ENCODE measurements at regions not wholly inside any gene's neighbourhood (a gene's known extent, or its start where the extent isn't known, plus 50 kb on each side); places are given as distances from the start of the nearest gene placed in this dataset.
"Not testable (repeated sequence)": the region's sequence is repeated elsewhere in the genome, so short reads cannot be mapped to it uniquely, and the experiment has no call there.

GRCh38 chr4:104549736-104550135 is 55.0 kb upstream of the CXXC4 start:
- Histone ChIP-seq H3K36me3 (no peaks in the 10 kb centered on the region), H3K27me3 (no peaks in the 10 kb centered on the region), H3K4me3 (no peak overlapping the region), H3K9me3 (no peaks in the 10 kb centered on the region)
- DNase-seq, result no peak

DNA sequence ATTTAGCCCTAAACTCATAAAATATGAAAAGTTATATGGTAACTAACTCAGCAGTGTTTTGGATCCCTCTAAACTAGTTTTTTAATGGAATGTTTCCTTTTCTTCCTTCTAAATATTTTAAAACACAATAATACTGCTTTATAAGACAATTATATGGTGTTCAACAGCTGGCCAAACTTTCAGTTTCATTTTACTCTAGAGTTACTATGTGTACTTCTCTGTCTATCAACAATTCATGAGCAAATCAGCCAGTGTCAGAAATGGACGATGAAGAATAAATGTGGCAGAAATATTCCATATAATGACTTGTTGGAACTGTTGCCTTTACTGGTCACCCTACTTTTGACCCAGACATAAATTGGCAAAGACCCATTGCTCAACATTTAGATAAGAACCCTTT is 64.8 kb upstream of the CXXC4 start:
- Histone ChIP-seq H3K4me3 (no peak overlapping the region), H3K36me3 (no peaks in the 10 kb centered on the region), H3K9me3 (no peaks in the 10 kb centered on the region), H3K27me3 (no peaks in the 10 kb centered on the region)
- DNase-seq, result no peak

- DNase-seq, result no peak
- Histone ChIP-seq H3K4me3 (no peak overlapping the region), H3K27me3 (no peaks in the 10 kb centered on the region), H3K9me3 (no peaks in the 10 kb centered on the region), H3K36me3 (no peaks in the 10 kb centered on the region)
Observed at GRCh38 chr4:104571341-104571740, 76.6 kb upstream of the CXXC4 start.

DNA sequence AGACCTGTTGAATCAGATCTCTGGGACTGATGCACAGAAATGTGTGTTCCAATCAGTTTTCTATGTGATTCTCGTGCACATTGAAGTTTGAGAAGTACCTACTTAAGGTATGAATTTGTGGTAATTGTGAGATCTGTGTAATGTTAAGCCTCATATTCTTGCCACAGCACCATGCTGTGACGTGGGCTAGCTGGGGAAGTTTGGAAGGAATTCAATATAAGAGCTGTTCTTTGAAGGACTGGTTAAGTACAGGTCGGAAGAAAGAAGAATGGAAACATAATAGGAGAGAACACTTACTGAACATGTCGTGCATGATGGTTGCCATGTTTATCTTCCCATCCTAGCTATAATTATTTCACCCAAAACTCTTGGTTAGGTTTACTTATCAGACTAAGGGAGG is 79.7 kb upstream of the CXXC4 start:
- H3K9me3 ChIP-seq, result no peaks in the 10 kb centered on the region
- H3K36me3 ChIP-seq, result no peaks in the 10 kb centered on the region
- H3K27me3 ChIP-seq, result no peaks in the 10 kb centered on the region
- no peak for DNase-seq
- H3K4me3 ChIP-seq, result no peak overlapping the region

DNA sequence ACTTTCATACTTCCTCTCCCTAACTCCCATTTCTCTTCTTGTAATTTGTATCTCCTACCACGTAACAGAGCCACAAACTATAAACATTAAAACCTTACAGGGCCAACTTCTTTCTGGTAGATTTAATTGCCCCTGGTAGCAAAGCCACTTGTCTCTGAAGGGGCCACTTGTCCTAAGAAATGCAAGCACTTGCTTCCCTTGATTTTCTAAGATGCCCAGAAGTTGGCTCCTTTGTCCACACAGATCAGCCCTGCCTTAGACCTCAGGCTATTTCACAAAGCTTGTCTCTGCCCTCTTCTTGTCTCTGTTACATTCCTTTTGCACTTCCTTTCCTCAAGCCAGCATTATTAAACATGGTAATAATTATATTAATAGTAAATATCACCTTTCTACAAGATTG is 80.6 kb upstream of the CXXC4 start:
- no peak for DNase-seq
- H3K9me3 ChIP-seq, result no peaks in the 10 kb centered on the region
- H3K4me3 ChIP-seq, result no peak overlapping the region
- H3K27me3 ChIP-seq, result no peaks in the 10 kb centered on the region
- no peaks in the 10 kb centered on the region for H3K36me3 ChIP-seq

DNA sequence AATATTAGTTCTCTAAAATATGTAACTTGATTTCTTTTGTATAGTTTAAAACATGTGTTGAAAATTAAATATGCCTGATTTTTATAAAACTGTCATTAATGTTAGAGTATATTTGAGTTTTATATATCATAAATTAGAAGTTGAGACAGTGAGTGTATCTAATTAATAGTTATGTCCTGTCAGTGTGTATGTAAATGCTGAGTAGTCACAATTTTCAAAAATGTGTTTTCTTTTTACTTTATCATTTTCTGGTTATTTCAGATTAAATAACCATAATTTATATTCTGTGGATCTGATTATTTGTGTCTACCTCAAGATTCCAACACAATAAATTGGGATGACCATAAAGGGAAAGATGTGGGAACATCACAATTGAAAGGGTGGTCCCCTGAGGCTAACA is 82.7 kb upstream of the CXXC4 start:
- H3K9me3 ChIP-seq, result no peaks in the 10 kb centered on the region
- H3K4me3 ChIP-seq, result no peak overlapping the region
- DNase-seq, result no peak
- H3K27me3 ChIP-seq, result no peaks in the 10 kb centered on the region
- H3K36me3 ChIP-seq, result no peaks in the 10 kb centered on the region

GRCh38 chr4:104581476-104581875 is 86.8 kb upstream of the CXXC4 start:
- H3K27me3 ChIP-seq, H3K9me3 ChIP-seq, H3K36me3 ChIP-seq, DNase-seq, H3K4me3 ChIP-seq: not testable (repeated sequence)

DNA sequence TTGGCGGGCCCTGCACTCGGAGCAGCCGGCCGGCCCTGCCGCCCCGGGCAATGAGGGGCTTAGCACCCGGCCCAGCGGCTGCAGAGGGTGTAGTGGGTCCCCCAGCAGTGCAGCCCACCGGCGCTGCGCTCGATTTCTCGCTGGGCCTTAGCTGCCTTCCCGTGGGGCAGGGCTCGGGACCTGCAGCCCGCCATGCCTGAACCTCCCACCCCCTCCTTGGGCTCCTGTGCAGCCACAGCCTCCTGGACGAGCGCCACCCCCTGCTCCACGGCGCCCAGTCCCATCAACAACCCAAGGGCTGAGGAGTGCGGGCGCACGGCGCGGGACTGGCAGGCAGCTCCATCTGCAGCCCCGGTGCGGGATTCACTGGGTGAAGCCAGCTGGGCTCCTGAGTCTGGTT is 87.4 kb upstream of the CXXC4 start:
- DNase-seq, H3K4me3 ChIP-seq, H3K36me3 ChIP-seq, H3K27me3 ChIP-seq, H3K9me3 ChIP-seq: not testable (repeated sequence)

DNA sequence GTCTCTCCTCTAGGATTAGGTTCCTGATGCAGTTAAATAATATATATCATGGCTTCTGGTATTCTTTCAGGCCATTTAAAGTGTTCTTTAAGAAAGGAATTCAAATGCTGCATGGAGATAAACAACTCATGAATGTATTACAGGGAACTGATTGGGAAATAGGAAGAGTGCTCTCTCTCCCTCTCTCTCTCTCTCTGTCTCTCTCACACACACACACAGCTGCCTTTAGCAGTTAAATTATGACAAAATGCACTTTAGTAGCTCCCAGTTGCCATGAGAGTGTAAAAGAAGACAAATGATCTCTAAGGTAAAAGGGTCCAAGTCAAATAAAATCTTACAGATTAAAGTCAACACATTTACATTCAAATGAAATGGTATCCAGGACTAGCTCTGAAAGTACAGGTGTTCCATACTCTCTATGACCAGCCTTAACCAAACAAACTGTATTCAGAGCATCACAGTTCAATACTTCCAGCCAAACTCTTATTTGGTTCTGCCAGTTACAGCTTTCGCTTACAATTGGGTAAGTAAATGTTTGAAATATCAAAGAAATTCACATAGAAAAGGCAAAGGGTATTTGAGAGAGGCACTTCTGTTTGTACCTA is 94.7 kb upstream of the CXXC4 start:
- no peaks in the 10 kb centered on the region for H3K27me3 ChIP-seq
- H3K9me3 ChIP-seq, result no peaks in the 10 kb centered on the region
- H3K4me3 ChIP-seq, result no peak overlapping the region
- H3K36me3 ChIP-seq, result no peaks in the 10 kb centered on the region
- DNase-seq, result no peak

DNA sequence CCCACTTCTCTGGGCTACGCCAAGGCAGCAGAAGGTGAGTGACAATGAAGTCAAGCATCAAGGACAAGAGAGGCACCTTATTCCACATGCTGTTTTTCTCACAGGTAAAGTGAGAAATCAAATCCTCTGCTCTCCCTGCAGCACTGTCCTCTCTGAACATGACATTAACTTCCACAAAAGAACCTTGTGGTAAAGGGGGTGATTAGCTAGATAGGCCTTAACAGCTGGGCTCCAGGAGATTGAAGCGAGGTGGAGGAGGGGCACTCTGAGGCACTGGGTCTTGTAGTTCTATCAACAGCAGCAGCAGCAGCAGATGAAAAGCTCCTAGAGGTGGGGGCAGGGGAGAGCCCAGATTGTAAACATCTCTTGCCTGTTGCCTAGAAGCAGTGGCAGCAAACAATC is 96.8 kb upstream of the CXXC4 start:
- Histone ChIP-seq H3K4me3 (no peak overlapping the region), H3K27me3 (no peaks in the 10 kb centered on the region), H3K36me3 (no peaks in the 10 kb centered on the region), H3K9me3 (no peaks in the 10 kb centered on the region)
- DNase-seq, result no peak

- Histone ChIP-seq H3K36me3 (no peaks in the 10 kb centered on the region), H3K4me3 (no peak overlapping the region), H3K27me3 (no peaks in the 10 kb centered on the region), H3K9me3 (no peaks in the 10 kb centered on the region)
- no peak for DNase-seq
Observed at GRCh38 chr4:104592183-104592582, 97.5 kb upstream of the CXXC4 start.

DNA sequence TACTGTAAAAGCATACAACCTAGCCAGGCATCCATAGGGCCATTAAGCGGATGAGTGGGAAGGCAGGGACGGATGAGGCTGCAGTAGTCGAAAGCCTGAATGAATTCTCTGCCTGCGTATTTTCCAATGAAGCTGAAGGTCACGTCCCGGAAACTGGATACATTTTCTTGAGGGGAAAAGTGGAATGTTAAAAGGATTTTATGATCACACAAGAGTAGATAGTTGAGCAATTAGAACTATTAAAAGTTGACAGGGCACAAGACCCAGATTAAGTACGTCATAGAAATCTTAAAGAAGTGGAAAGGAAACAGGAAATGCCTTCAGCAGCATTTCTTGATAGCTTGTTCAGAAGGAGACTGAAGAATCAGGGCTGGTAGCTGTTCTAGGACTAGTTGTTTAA is 98.3 kb upstream of the CXXC4 start:
- H3K27me3 ChIP-seq, result no peaks in the 10 kb centered on the region
- DNase-seq, result no peak
- no peaks in the 10 kb centered on the region for H3K9me3 ChIP-seq
- H3K4me3 ChIP-seq, result no peak overlapping the region
- H3K36me3 ChIP-seq, result no peaks in the 10 kb centered on the region

DNA sequence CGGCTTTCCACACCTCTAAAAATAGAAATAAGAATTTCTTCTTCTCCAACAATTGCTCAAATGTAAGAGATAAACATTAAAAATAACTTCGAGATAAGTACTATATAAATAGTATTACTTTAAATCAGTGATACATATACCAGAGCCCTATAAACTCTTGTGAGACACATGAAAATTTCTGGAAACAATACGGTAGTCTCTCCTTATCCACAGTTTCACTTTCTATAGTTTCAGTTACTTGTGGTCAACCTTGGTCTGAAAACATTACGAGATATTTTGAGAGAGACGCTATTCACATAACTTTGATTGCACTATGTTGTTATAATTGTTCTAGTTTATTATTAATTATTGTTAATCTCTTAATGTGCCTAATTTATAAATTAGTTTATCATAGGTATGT is 101.5 kb upstream of the CXXC4 start:
- no peaks in the 10 kb centered on the region for H3K27me3 ChIP-seq
- no peak for DNase-seq
- no peaks in the 10 kb centered on the region for H3K9me3 ChIP-seq
- no peak overlapping the region for H3K4me3 ChIP-seq
- H3K36me3 ChIP-seq, result no peaks in the 10 kb centered on the region

DNA sequence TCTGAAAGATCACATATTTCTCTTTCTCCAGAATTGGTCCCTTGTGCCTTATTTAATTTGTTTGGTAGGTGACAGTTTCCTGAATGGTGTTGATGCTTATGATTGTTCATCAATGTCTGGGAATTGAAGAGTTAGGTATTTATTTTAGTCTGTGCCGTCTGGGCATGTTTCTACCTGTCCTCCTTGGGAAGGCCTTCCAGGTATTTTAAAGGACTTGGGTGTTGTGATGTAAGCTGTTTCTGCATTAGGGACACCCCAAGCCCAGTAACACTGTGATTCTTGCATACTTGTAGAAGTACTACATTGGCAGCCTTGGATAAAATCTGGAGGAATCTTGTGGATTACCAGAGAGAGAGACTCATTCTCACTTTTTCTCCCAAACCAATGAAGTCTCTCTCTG is 120.8 kb upstream of the CXXC4 start:
- no peaks in the 10 kb centered on the region for H3K27me3 ChIP-seq

DNA sequence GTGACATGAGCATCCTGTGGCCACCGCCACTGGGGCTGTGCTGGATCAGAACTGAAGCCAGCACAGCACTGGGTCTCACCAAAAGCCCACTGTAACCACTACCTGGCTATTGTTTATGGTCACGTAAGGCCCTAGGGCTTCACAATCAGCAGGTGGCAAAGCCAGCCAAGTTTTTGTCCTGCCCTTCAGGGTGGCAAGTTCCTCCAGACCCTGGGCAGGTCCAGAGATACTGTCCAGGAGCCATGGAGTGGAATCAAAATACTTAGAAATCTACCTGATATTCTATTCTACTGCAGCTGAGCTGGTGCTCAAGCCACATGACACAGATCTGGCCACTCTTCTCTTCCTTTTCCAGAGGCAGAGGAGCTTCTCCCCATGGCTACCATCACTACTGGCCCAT is 121.2 kb upstream of the CXXC4 start:
- H3K9me3 ChIP-seq, result no peaks in the 10 kb centered on the region
- no peaks in the 10 kb centered on the region for H3K36me3 ChIP-seq
- DNase-seq, result no peak
- no peak overlapping the region for H3K4me3 ChIP-seq
- H3K27me3 ChIP-seq, result no peaks in the 10 kb centered on the region

More for the DNA sequence above, 120.8 kb upstream of the CXXC4 start:
- no peak overlapping the region for H3K4me3 ChIP-seq
- H3K9me3 ChIP-seq, result no peaks in the 10 kb centered on the region
- no peak for DNase-seq
- H3K36me3 ChIP-seq, result no peaks in the 10 kb centered on the region

GRCh38 chr4:104616401-104616820 is 121.7 kb upstream of the CXXC4 start:
- Histone ChIP-seq H3K27me3 (no peaks in the 10 kb centered on the region), H3K4me3 (no peak overlapping the region), H3K9me3 (no peaks in the 10 kb centered on the region), H3K36me3 (no peaks in the 10 kb centered on the region)
- DNase-seq, result no peak

- Histone ChIP-seq H3K27me3 (no peaks in the 10 kb centered on the region), H3K36me3 (no peaks in the 10 kb centered on the region), H3K9me3 (no peaks in the 10 kb centered on the region), H3K4me3 (no peak overlapping the region)
- no peak for DNase-seq
Observed at GRCh38 chr4:104625706-104626105, 131.0 kb upstream of the CXXC4 start.

GRCh38 chr4:104629601-104630000 is 134.9 kb upstream of the CXXC4 start:
- Histone ChIP-seq H3K4me3 (no peak overlapping the region), H3K27me3 (no peaks in the 10 kb centered on the region), H3K36me3 (no peaks in the 10 kb centered on the region), H3K9me3 (no peaks in the 10 kb centered on the region)
- DNase-seq, result no peak

GRCh38 chr4:104630272-104630671 is 135.6 kb upstream of the CXXC4 start:
- DNase-seq, result no peak
- no peaks in the 10 kb centered on the region for H3K27me3 ChIP-seq
- no peak overlapping the region for H3K4me3 ChIP-seq
- no peaks in the 10 kb centered on the region for H3K36me3 ChIP-seq
- no peaks in the 10 kb centered on the region for H3K9me3 ChIP-seq

Measured in MG63 (cell line).